ENCODE measurements at regions not wholly inside any gene's neighbourhood (a gene's known extent, or its start where the extent isn't known, plus 50 kb on each side); places are given as distances from the start of the nearest gene placed in this dataset.
"Not testable (repeated sequence)": the region's sequence is repeated elsewhere in the genome, so short reads cannot be mapped to it uniquely, and the experiment has no call there.

- intact Hi-C loops (cut with micrococcal nuclease), result no loop called here
- no peak overlapping the region for H3K4me2 ChIP-seq (replicated peaks; ENCODE audit: extremely low read depth, low read length, poor library complexity, severe bottlenecking)
- H3K4me1 Mint-ChIP-seq, result no peaks in the 10 kb centered on the region
- no peak for TF ChIP-seq CTCF (IDR thresholded peaks at IDR 0.05)
- H3K79me2 ChIP-seq (ENCODE audit: insufficient read depth, low read length), result no peaks in the 10 kb centered on the region
- no peak overlapping the region for H2AFZ ChIP-seq (ENCODE audit: insufficient read depth, low read depth, low read length, poor library complexity, severe bottlenecking)
- no peak overlapping the region for H3K4me3 ChIP-seq (replicated peaks in 1 of 3; ENCODE audit: low read depth in 2 of 3, low read length in 3 of 3)
- no peak overlapping the region for H3K27ac Mint-ChIP-seq
- no peak overlapping the region for H3K9ac ChIP-seq (ENCODE audit: insufficient read depth, low read length, poor library complexity, severe bottlenecking)
- no peaks in the 10 kb centered on the region for H3K36me3 Mint-ChIP-seq
- no peaks in the 10 kb centered on the region for H3K27me3 ChIP-seq (ENCODE audit: control insufficient read depth in 2 of 2, insufficient read depth in 2 of 2, low read length in 2 of 2)
- H3K4me1 ChIP-seq (ENCODE audit: control insufficient read depth in 1 of 2, insufficient read depth in 2 of 2, low read length in 2 of 2), result no peaks in the 10 kb centered on the region
- no peaks in the 10 kb centered on the region for H4K20me1 ChIP-seq (ENCODE audit: insufficient read depth, low read length)
- no peak overlapping the region for H3K27ac ChIP-seq (ENCODE audit: low read depth in 1 of 2, low read length in 2 of 2)
- no peaks in the 10 kb centered on the region for H3K27me3 Mint-ChIP-seq (ENCODE audit: low read depth in 3 of 3)
- DNase-seq, result no peak
- H3K36me3 ChIP-seq (replicated peaks in 1 of 2; ENCODE audit: control insufficient read depth in 1 of 2, insufficient read depth in 2 of 2, low read length in 2 of 2), result no peaks in the 10 kb centered on the region
- H3K4me3 Mint-ChIP-seq, result no peak overlapping the region
- H3K9me3 Mint-ChIP-seq, result peaks cover 0 to 4% (median 0%) of the 10 kb centered on the region in 7 donors
- no peaks in the 10 kb centered on the region for H3K9me3 ChIP-seq (replicated peaks in 1 of 2; ENCODE audit: control insufficient read depth in 1 of 2, insufficient read depth in 1 of 2, low read length in 2 of 2)
These were observed 658.1 kb upstream of the CHD1 start for GRCh38 chr5:99586878-99587277.

- whole genome bisulfite sequencing (ENCODE audit: insufficient coverage), result 100% methylated on average over 2 of the region's 3 CpGs
These were observed 652.4 kb upstream of the CHD1 start for GRCh38 chr5:99581204-99581603.

GRCh38 chr5:99562937-99563627 is 634.3 kb upstream of the CHD1 start:
- H3K9me3 Mint-ChIP-seq, result peaks cover 2 to 14% (median 7%) of the 10 kb centered on the region in 7 donors
- H2AFZ ChIP-seq (ENCODE audit: insufficient read depth, low read depth, low read length, poor library complexity, severe bottlenecking); H3K4me1 ChIP-seq (ENCODE audit: control insufficient read depth in 1 of 2, insufficient read depth in 2 of 2, low read length in 2 of 2); H3K4me3 ChIP-seq (replicated peaks in 1 of 3; ENCODE audit: low read depth in 2 of 3, low read length in 3 of 3); H3K36me3 ChIP-seq (replicated peaks in 1 of 2; ENCODE audit: control insufficient read depth in 1 of 2, insufficient read depth in 2 of 2, low read length in 2 of 2); H3K27me3 Mint-ChIP-seq (ENCODE audit: low read depth in 3 of 3); DNase-seq; H3K9ac ChIP-seq (ENCODE audit: insufficient read depth, low read length, poor library complexity, severe bottlenecking); H3K27ac ChIP-seq (ENCODE audit: low read depth in 1 of 2, low read length in 2 of 2); H4K20me1 ChIP-seq (ENCODE audit: insufficient read depth, low read length); H3K4me3 Mint-ChIP-seq; H3K27ac Mint-ChIP-seq; intact Hi-C loops (cut with micrococcal nuclease); H3K27me3 ChIP-seq (ENCODE audit: control insufficient read depth in 2 of 2, insufficient read depth in 2 of 2, low read length in 2 of 2); H3K9me3 ChIP-seq (replicated peaks in 1 of 2; ENCODE audit: control insufficient read depth in 1 of 2, insufficient read depth in 1 of 2, low read length in 2 of 2); H3K79me2 ChIP-seq (ENCODE audit: insufficient read depth, low read length); H3K4me2 ChIP-seq (replicated peaks; ENCODE audit: extremely low read depth, low read length, poor library complexity, severe bottlenecking); H3K36me3 Mint-ChIP-seq; H3K4me1 Mint-ChIP-seq: not testable (repeated sequence)
- WGBS (ENCODE audit: insufficient coverage), result 88% methylated on average over 9 of the region's 15 CpGs

More at GRCh38 chr5:99581204-99581603, 652.4 kb upstream of the CHD1 start:
- DNase-seq; H3K9me3 ChIP-seq (replicated peaks in 1 of 2; ENCODE audit: control insufficient read depth in 1 of 2, insufficient read depth in 1 of 2, low read length in 2 of 2); H3K4me3 ChIP-seq (replicated peaks in 1 of 3; ENCODE audit: low read depth in 2 of 3, low read length in 3 of 3); H3K36me3 Mint-ChIP-seq; H3K27me3 Mint-ChIP-seq (ENCODE audit: low read depth in 3 of 3); H3K4me3 Mint-ChIP-seq; H3K79me2 ChIP-seq (ENCODE audit: insufficient read depth, low read length); H3K27ac Mint-ChIP-seq; intact Hi-C loops (cut with micrococcal nuclease); H3K9me3 Mint-ChIP-seq; H3K4me1 Mint-ChIP-seq; H3K4me1 ChIP-seq (ENCODE audit: control insufficient read depth in 1 of 2, insufficient read depth in 2 of 2, low read length in 2 of 2); H3K36me3 ChIP-seq (replicated peaks in 1 of 2; ENCODE audit: control insufficient read depth in 1 of 2, insufficient read depth in 2 of 2, low read length in 2 of 2); H3K27ac ChIP-seq (ENCODE audit: low read depth in 1 of 2, low read length in 2 of 2); H3K4me2 ChIP-seq (replicated peaks; ENCODE audit: extremely low read depth, low read length, poor library complexity, severe bottlenecking); H3K27me3 ChIP-seq (ENCODE audit: control insufficient read depth in 2 of 2, insufficient read depth in 2 of 2, low read length in 2 of 2); H4K20me1 ChIP-seq (ENCODE audit: insufficient read depth, low read length); H3K9ac ChIP-seq (ENCODE audit: insufficient read depth, low read length, poor library complexity, severe bottlenecking); H2AFZ ChIP-seq (ENCODE audit: insufficient read depth, low read depth, low read length, poor library complexity, severe bottlenecking): not testable (repeated sequence)
